ENCODE measurements at regions not wholly inside any gene's neighbourhood (a gene's known extent, or its start where the extent isn't known, plus 50 kb on each side); places are given as distances from the start of the nearest gene placed in this dataset.

DNA sequence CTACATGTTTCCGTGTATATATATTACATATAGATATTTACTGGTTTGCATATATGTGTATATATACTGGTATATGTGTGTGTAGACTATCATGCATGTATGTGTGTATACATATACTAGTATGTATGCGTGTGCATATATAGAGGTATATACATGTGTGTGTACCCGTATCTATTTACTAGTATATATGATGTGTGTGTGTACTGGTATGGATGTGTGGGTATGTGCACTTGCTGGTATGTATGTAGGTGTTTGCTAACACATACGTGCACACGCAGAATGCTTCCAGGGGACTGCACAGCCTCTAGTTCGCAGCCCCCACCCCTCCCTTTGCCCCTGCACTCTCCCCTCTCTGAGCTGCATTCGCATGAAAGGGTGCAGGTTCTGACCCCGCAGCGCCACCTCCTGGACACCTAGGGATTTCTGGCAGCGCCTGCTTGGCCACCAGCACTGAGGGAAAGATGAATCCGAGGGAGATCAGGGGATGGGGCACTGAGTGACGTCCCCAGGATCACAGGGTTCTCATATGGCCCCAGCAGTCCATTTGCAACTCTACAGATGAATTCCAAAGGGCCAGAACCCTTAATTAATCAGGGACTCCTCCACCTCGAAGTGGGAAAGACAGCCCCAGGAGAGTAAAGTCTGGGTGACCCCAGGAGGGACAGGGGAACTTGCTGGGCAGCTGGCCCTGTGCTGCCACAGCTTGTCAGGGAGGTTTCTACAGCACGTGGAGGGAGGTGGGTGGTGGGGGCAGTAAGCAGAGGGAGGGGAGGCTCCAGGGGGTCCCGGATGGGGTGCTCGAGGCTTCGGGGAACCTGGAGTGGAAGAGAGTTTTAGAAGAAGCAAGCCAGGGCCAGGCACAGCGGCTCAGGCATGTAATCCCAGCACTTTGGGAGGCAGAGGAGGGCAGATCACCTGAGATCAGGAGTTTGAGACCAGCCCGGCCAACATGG, 66.8 kb upstream of the ASAP2 start:
- TF ChIP-seq, protein P1, sequence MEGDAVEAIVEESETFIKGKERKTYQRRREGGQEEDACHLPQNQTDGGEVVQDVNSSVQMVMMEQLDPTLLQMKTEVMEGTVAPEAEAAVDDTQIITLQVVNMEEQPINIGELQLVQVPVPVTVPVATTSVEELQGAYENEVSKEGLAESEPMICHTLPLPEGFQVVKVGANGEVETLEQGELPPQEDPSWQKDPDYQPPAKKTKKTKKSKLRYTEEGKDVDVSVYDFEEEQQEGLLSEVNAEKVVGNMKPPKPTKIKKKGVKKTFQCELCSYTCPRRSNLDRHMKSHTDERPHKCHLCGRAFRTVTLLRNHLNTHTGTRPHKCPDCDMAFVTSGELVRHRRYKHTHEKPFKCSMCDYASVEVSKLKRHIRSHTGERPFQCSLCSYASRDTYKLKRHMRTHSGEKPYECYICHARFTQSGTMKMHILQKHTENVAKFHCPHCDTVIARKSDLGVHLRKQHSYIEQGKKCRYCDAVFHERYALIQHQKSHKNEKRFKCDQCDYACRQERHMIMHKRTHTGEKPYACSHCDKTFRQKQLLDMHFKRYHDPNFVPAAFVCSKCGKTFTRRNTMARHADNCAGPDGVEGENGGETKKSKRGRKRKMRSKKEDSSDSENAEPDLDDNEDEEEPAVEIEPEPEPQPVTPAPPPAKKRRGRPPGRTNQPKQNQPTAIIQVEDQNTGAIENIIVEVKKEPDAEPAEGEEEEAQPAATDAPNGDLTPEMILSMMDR (IDR thresholded peaks at IDR 0.05): peak in 5 of 7 experiments; percentile 69 to 88 (median 74)
- no peak for TF ChIP-seq POLR2A (IDR thresholded peaks at IDR 0.05)

All from stomach (tissue), 4 donors.